GM12874 (cell line): ENCODE measurements at regions not wholly inside any gene's neighbourhood (a gene's known extent, or its start where the extent isn't known, plus 50 kb on each side); places are given as distances from the start of the nearest gene placed in this dataset.

ENCODE experiments used
- TF ChIP-seq, protein P1 (sequence below): IDR thresholded peaks from 2 replicates; pipeline ENCODE4 v1.5.1; 2011; ENCODE audit warnings: low read depth, mild to moderate bottlenecking, control low read depth, low read length, moderate library complexity; ENCODE audit not compliant: insufficient read depth

DNA sequence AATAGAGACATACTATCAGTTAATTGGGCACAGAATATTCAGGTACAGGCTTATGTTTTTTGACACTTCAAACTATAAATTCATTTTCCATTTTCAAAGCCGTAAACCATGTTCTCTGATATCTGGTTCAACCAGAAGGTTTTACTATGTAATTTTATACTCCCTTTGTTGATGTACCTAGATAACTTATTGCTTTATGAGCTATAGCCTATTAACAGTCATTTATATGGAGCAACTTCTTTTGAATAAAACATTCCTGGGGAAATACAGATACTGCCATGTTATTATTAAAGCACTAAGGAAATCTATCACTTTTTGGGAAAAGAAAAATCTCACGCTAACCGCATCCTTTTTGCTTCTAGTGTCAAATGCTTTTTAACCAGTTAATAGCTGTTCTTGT is 505.6 kb downstream of the PYDC2 start:
- TF ChIP-seq, protein P1, sequence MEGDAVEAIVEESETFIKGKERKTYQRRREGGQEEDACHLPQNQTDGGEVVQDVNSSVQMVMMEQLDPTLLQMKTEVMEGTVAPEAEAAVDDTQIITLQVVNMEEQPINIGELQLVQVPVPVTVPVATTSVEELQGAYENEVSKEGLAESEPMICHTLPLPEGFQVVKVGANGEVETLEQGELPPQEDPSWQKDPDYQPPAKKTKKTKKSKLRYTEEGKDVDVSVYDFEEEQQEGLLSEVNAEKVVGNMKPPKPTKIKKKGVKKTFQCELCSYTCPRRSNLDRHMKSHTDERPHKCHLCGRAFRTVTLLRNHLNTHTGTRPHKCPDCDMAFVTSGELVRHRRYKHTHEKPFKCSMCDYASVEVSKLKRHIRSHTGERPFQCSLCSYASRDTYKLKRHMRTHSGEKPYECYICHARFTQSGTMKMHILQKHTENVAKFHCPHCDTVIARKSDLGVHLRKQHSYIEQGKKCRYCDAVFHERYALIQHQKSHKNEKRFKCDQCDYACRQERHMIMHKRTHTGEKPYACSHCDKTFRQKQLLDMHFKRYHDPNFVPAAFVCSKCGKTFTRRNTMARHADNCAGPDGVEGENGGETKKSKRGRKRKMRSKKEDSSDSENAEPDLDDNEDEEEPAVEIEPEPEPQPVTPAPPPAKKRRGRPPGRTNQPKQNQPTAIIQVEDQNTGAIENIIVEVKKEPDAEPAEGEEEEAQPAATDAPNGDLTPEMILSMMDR: no peak

DNA sequence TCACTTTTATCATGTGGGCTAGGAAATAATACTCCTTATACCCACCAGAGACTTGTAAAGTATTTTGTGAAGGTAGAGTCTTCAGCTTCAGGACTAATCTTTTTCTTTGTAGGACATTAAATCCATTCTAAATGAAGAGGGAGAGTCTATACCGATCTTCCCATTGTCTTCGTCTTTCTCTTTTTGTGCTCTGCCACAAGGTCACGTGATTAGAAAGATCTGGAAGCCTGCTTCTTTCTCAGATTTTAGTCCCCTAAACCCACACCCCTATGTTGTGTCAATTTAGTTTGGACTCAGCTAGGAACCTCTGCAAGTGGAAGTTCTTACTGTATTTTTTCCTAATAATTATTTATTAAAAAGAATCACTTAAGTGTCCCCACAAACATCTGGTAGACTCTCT is 507.3 kb downstream of the PYDC2 start:
- TF ChIP-seq, protein P1: no peak

DNA sequence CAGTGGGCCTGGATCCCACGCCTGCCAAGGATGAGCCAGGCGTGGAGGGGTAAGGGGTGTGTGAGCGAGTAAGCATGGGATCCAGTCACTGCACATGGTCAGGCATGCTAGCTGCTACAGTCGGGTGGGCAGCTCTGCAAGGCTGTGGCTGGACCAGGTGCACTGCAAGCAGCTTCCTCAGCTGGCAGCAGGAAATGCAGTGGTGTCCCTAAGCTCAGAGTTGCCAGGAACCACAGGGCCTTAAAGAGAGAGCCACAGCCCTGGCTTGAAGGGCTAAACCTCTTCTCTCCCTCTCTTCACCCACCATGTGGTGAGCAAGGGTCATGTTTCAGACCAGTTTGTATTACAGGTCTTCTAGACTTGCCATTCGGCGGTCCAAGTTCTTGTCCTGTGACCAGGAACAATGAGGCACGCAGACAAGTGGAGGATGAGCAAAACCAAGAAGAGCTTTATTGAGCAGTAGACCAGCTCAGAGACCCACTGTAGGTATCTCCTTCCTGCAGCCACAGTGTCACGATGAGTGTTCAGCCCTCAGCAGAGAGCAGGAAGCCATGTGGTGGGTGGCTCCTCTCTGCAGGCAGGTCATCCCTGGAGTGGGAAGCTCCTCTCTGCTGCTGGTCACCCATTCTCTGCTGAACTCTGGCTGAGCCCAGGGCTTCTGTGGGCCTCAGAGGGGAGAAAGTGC is 511.9 kb downstream of the PYDC2 start:
- TF ChIP-seq, protein P1: no peak

DNA sequence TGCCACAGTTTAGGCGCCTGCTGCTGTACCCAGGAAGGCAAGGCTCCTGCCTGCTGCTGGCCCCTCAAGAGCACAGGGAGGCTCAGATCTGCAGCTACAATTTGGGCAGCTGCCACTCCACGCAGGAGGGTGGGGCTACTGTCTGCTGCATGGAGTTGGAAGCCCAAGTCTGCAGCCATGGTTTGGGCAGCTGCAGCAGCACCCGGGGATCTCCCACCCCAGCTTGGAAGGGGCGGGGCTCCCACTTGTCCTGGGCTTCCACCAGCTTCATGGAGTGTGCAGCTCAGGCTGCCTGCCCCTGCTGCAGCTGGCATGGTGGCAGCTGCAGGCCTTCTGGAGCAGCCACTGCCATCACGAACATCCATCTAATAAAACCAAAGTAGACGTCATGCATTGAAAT is 512.9 kb downstream of the PYDC2 start:
- TF ChIP-seq, protein P1: no peak

DNA sequence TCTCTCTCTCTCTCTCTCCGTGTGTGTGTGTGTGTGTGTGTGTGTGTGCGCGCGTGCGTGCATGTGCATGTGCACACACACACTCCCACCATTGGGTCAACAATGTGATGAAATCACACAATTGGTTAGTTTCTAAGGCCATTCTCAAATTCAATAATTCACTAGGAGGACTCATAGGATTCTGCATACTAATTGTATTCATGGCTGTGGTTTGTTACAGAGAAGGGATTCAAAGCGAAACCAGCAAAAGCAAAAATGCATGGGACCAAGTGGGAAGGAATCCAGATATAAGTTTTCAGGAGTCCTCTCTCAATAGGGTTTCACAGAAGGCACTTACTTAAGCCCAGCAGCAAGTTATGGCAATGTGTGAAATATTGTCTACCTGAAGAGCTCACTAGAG is 515.0 kb downstream of the PYDC2 start:
- TF ChIP-seq, protein P1: no peak

DNA sequence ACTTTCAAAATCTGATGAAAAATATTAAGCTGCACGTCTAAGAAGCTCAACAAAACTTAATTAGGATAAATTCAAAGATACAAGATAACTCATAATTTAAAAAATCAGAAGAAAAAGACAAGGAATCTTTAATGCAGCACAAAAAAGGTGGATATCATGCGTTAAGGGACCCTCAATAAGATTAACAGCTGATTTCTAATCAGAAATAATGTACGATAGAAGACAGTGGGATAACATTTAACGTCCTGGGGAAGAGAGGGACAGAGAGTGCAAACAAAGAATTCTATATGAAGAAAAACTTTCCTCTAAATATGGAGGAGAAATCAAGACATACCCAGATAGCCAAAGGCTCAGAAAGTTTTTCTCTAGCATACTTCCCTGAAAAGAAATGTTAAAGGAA is 519.5 kb downstream of the PYDC2 start:
- TF ChIP-seq, protein P1: no peak

DNA sequence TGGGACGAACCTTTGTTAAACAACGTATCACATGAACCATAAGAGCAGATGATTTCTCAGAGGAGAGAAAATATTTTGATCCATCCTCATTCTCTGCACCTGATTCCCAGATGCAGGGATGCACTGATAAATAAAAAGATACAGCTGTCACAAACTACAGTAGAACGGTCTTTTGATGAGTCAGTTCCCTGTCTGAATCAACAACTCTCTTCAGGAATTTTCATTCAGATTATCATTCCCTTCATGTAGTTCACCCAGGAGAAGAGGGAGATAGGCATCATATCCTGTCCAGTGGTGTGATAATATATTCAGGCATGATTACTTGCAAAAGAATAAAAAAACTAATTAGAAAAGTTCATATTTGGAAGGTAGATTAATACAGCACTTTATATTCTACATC is 521.5 kb downstream of the PYDC2 start:
- TF ChIP-seq, protein P1: no peak
